Right lobe of liver (tissue), 4 donors: ENCODE measurements at regions not wholly inside any gene's neighbourhood (a gene's known extent, or its start where the extent isn't known, plus 50 kb on each side); places are given as distances from the start of the nearest gene placed in this dataset.

Experiments used
- POLR2A ChIP-seq: fragments of 450-650 bp; IDR thresholded peaks from one replicate; pipeline ENCODE4 v1.6.1; 2017; ENCODE audit warnings: antibody characterized with exemption, mild to moderate bottlenecking
- TF ChIP-seq, protein P1 (sequence below), 4 donors: fragments of 200-600 bp in 3 of 4; fragments of 450-650 bp in 1 of 4; IDR thresholded peaks; one replicate each; pipeline versions ENCODE4 v1.5.1 to v1.8.0; 2016 to 2022; ENCODE audit warnings: antibody characterized with exemption in 4 of 4, mild to moderate bottlenecking in 2 of 4
- donor health status: DM: no; HTN: no; CAD: no.
- donor health status: DM: no; HTN: no; CAD: no.
- donor health status: DM: no; HTN: yes; CAD: no.

DNA sequence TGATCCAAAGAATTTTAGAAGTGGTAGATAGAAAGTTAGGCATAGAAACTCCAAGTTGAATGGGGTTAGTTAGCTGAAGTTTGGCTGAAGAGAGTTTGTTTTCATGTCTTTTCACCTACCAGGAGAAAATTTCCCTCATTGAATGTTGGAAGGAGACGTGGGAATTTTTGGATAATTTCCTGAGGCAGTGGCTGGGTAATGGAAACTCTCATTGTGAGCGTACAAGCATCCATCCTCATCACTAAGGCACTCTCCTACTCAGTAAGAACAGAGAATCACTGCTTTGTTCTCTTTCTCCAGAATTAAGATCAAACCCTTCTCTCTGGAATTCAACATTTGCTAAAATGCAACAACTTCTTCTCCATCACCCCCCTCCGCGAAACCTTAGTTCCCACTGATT lies 179.7 kb downstream of the PALM2AKAP2 start:
- no peak for TF ChIP-seq POLR2A
- TF ChIP-seq, protein P1, sequence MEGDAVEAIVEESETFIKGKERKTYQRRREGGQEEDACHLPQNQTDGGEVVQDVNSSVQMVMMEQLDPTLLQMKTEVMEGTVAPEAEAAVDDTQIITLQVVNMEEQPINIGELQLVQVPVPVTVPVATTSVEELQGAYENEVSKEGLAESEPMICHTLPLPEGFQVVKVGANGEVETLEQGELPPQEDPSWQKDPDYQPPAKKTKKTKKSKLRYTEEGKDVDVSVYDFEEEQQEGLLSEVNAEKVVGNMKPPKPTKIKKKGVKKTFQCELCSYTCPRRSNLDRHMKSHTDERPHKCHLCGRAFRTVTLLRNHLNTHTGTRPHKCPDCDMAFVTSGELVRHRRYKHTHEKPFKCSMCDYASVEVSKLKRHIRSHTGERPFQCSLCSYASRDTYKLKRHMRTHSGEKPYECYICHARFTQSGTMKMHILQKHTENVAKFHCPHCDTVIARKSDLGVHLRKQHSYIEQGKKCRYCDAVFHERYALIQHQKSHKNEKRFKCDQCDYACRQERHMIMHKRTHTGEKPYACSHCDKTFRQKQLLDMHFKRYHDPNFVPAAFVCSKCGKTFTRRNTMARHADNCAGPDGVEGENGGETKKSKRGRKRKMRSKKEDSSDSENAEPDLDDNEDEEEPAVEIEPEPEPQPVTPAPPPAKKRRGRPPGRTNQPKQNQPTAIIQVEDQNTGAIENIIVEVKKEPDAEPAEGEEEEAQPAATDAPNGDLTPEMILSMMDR (IDR thresholded peaks at IDR 0.05) = no peak
